Epithelial cell of proximal tubule (primary cell): ENCODE measurements at regions not wholly inside any gene's neighbourhood (a gene's known extent, or its start where the extent isn't known, plus 50 kb on each side); places are given as distances from the start of the nearest gene placed in this dataset.

Experiments
- DNase-seq: peaks from one replicate; pipeline ENCODE4 v3.0.0-alpha.2; 2011; ENCODE audit warnings: low read depth
- H3K4me3 ChIP-seq: 2 replicates; pipeline ENCODE4 v1.5.1; 2011; ENCODE audit warnings: low read depth, mild to moderate bottlenecking, low read length
- TF ChIP-seq, protein P1 (sequence below): conservative IDR thresholded peaks from 2 replicates; pipeline ENCODE4 v1.5.1; 2012; ENCODE audit warnings: low read depth, mild to moderate bottlenecking, low read length

GRCh38 chr2:107615039-107615438, 211.7 kb upstream of the RGPD4 start:
- TF ChIP-seq, protein P1, sequence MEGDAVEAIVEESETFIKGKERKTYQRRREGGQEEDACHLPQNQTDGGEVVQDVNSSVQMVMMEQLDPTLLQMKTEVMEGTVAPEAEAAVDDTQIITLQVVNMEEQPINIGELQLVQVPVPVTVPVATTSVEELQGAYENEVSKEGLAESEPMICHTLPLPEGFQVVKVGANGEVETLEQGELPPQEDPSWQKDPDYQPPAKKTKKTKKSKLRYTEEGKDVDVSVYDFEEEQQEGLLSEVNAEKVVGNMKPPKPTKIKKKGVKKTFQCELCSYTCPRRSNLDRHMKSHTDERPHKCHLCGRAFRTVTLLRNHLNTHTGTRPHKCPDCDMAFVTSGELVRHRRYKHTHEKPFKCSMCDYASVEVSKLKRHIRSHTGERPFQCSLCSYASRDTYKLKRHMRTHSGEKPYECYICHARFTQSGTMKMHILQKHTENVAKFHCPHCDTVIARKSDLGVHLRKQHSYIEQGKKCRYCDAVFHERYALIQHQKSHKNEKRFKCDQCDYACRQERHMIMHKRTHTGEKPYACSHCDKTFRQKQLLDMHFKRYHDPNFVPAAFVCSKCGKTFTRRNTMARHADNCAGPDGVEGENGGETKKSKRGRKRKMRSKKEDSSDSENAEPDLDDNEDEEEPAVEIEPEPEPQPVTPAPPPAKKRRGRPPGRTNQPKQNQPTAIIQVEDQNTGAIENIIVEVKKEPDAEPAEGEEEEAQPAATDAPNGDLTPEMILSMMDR: no peak
- no peak overlapping the region for H3K4me3 ChIP-seq
- DNase-seq: no peak

GRCh38 chr2:107618769-107619168, 207.9 kb upstream of the RGPD4 start:
- no peak overlapping the region for H3K4me3 ChIP-seq
- DNase-seq: no peak
- TF ChIP-seq, protein P1: no peak

- DNase-seq: no peak
Measured at GRCh38 chr2:107621186-107622165, 205.2 kb upstream of the RGPD4 start.

DNA sequence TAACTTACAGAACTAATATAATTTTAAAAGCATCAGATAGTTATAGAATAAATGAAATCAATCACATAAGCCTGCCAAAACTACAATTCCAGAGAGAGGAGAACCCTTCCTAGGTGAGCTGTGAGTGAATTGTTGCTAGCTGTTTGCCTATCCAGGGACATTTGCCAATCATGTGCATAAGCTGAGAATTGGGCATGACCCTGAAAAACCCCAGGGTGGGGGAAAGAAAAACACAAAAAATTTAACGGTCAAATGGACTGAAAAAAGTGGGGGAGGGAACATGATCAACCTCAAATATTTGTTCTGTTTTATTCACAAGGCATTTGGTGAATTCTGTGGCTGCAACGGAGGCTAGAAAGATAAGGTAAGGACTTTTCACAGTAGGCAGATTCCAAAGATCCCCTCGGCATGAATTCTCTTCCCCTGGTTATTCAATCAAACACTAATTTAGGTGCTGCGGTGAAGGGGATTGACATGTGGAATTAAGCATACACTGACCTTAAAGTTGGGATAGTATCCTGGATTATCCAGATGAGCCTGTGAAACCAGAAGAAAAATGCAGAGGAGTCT, 203.9 kb upstream of the RGPD4 start:
- DNase-seq: no peak
- H3K4me3 ChIP-seq: no peak overlapping the region
- TF ChIP-seq, protein P1: no peak

More at GRCh38 chr2:107621186-107622165, 205.2 kb upstream of the RGPD4 start:
- H3K4me3 ChIP-seq: no peak overlapping the region
- TF ChIP-seq, protein P1: no peak

DNA sequence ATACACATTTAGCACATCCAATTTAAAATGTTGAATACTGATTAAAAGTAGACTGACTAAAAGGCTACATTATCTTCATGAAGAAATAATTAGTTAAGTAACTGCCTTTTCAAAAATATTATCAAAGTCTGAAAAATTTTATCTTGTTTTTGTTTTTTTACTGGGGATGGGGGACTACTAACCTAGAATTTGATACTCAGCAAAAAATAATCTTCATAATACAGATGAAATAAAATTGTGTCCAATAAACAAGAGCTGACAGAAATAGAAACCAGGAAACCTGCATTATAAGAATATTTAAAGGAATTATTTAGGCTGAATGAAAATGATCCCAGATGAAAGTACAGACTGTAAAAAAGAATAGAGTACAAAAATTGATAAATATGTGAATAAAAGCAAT, 200.7 kb upstream of the RGPD4 start:
- no peak overlapping the region for H3K4me3 ChIP-seq
- DNase-seq: no peak
- TF ChIP-seq, protein P1: no peak

DNA sequence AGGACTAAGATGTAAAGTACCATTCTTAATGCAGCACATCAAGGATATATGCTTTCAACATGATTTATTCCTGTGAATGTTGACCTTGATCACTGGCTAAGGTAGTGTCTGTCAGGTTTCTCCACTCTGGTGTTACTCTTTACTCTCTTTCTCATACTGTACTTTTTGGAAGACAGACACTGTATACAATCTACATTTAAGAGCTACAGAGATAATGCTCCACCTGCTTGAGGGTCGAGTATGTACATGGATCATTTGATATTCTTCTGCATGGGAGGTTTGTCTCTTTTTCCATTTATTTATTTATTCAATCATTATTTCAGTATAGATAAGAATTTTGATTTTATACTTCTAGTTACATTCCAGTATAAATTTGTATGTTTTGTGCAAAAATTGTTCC, 199.5 kb upstream of the RGPD4 start:
- no peak for DNase-seq
- no peak overlapping the region for H3K4me3 ChIP-seq
- TF ChIP-seq, protein P1: no peak
